CD4-positive, CD25-positive, alpha-beta regulatory T cell (primary cell): ENCODE measurements at regions not wholly inside any gene's neighbourhood (a gene's known extent, or its start where the extent isn't known, plus 50 kb on each side); places are given as distances from the start of the nearest gene placed in this dataset.
"Not testable (repeated sequence)": the region's sequence is repeated elsewhere in the genome, so short reads cannot be mapped to it uniquely, and the experiment has no call there.

Source experiments
- ATAC-seq, 2 donors: fragments of 150-1000 bp; cut with Tn5 transposase; one replicate each; pipeline ENCODE4 v1.10.0; 2021; ENCODE audit warnings: low read depth in 2 of 2, moderate number of reproducible peaks in 2 of 2, moderate library complexity in 1 of 2
- DNase-seq, 3 donors: peaks; one replicate each; pipeline versions ENCODE4 v3.0.0 to v3.0.0-alpha.2; 2012 to 2022; ENCODE audit warnings: mixed read lengths in 1 of 3
- H3K27ac ChIP-seq: one replicate; pipeline ENCODE4 v1.7.0; 2013; ENCODE audit warnings: mild to moderate bottlenecking, low read length; ENCODE audit not compliant: insufficient read depth, poor library complexity, severe bottlenecking
- H3K27me3 ChIP-seq: one replicate; pipeline ENCODE4 v1.7.0; 2013; ENCODE audit warnings: low read length; ENCODE audit not compliant: control insufficient read depth, insufficient read depth
- H3K36me3 ChIP-seq: one replicate; pipeline ENCODE4 v1.7.0; 2013; ENCODE audit warnings: mild to moderate bottlenecking, low read length, moderate library complexity; ENCODE audit not compliant: control insufficient read depth, insufficient read depth
- H3K4me1 ChIP-seq: 2 replicates; pipeline ENCODE4 v1.7.0; 2013; ENCODE audit warnings: mild to moderate bottlenecking, low read length; ENCODE audit not compliant: insufficient read depth, control insufficient read depth, poor library complexity, severe bottlenecking
- H3K4me3 ChIP-seq: one replicate; pipeline ENCODE4 v1.7.0; 2013; ENCODE audit warnings: low read depth, mild to moderate bottlenecking, low read length, moderate library complexity
- H3K9me3 ChIP-seq, 2 experiments: 1 replicate in 1 of 2; 2 replicates in 1 of 2; pipeline ENCODE4 v1.7.0; 2013; ENCODE audit warnings: low read length in 2 of 2, mild to moderate bottlenecking in 1 of 2, moderate library complexity in 1 of 2; ENCODE audit not compliant: control insufficient read depth in 2 of 2
- H3K27ac Mint-ChIP-seq, 3 donors: one replicate each; pipeline ENCODE4 v1.8.0; 2020 to 2022; ENCODE audit warnings: mild to moderate bottlenecking in 3 of 3, mixed read lengths in 3 of 3, moderate library complexity in 2 of 3
- H3K27me3 Mint-ChIP-seq: one replicate; pipeline ENCODE4 v1.8.0; 2022; ENCODE audit warnings: mild to moderate bottlenecking, mixed read lengths
- H3K36me3 Mint-ChIP-seq: one replicate; pipeline ENCODE4 v1.8.0; 2020; ENCODE audit warnings: mixed read lengths
- H3K4me1 Mint-ChIP-seq, 4 donors: one replicate each; pipeline ENCODE4 v1.8.0; 2020 to 2022; ENCODE audit warnings: mixed read lengths in 4 of 4, mild to moderate bottlenecking in 1 of 4
- H3K4me3 Mint-ChIP-seq, 4 donors: one replicate each; pipeline ENCODE4 v1.8.0; 2020 to 2022; ENCODE audit warnings: mild to moderate bottlenecking in 4 of 4, mixed read lengths in 4 of 4, moderate library complexity in 3 of 4
- H3K9me3 Mint-ChIP-seq, 7 donors: one replicate each; pipeline ENCODE4 v1.8.0; 2020 to 2022; ENCODE audit warnings: mixed read lengths in 7 of 7, mild to moderate bottlenecking in 3 of 7, moderate library complexity in 2 of 7

DNA sequence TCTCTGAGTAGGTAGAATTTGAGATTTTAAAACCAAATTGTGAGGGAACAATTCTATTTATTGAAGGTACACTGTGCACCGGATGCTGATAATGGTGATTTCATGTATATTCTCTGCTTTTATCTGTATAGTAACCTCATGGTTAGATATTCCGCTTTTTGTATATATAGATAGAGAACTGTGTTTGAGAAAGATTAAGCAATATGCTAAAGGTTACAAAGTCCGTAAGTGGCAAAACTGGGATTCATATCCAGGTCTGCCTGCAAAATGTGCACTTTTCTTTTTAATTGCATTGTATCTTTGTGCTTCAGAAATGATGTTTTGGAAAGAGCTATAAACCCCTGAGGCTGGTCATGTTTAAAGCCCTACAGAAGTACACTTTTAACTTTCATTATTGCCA lies 635.4 kb upstream of the NECTIN3 start:
- DNase-seq = no peak
- Mint-ChIP-seq H3K4me3 (no peak overlapping the region), H3K27ac (no peak overlapping the region), H3K27me3 (peaks cover 2% of the 10 kb centered on the region), H3K9me3 (peaks cover 0 to 2% (median 0%) of the 10 kb centered on the region in 7 donors), H3K36me3 (no peaks in the 10 kb centered on the region), H3K4me1 (no peaks in the 10 kb centered on the region)
- ATAC-seq = no peak
- Histone ChIP-seq H3K9me3 (no peaks in the 10 kb centered on the region), H3K4me1 (no peaks in the 10 kb centered on the region), H3K4me3 (no peak overlapping the region), H3K36me3 (no peaks in the 10 kb centered on the region), H3K27me3 (no peaks in the 10 kb centered on the region), H3K27ac (no peak overlapping the region)

DNA sequence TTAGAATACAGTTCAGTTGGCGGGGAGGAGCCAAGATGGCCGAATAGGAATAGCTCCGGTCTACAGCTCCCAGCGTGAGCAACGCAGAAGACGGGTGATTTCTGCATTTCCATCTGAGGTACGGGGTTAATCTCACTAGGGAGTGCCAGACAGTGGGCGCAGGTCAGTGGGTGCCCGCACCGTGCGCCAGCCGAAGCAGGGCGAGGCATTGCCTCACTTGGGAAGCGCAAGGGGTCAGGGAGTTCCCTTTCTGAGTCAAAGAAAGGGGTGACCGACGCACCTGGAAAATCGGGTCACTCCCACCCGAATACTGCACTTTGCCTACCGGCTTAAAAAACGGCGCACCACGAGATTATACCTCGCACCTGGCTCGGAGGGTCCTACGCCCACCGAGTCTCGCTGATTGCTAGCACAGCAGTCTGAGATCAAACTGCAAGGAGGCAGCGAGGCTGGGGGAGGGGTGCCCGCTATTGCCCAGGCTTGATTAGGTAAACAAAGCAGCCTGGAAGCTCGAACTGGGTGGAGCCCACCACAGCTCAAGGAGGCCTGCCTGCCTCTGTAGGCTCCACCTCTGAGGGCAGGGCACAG lies 631.5 kb upstream of the NECTIN3 start:
- not testable (repeated sequence) for H3K4me1 ChIP-seq, ATAC-seq, H3K27me3 Mint-ChIP-seq, H3K9me3 ChIP-seq, H3K4me3 Mint-ChIP-seq, H3K27ac ChIP-seq, H3K36me3 Mint-ChIP-seq, H3K27me3 ChIP-seq, H3K27ac Mint-ChIP-seq, H3K36me3 ChIP-seq, H3K4me1 Mint-ChIP-seq, H3K4me3 ChIP-seq, DNase-seq, H3K9me3 Mint-ChIP-seq

DNA sequence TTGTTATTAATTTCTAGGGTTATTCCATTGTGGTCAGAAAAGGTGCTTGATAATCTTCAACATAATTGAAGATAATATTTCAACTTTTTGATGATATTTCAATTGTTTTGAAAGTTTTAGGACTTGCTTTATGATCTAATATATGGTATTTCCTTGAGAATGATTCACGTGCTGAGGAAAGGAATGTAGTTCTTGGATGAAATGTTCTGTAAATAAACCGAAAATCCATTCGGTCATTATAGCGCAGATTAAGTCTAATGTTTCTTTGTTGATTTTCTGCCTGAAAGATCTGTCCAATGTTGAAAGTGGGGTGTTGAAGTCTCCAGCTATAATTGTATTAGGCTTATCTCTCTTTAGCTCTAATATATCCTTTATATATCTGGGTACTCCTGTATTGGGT lies 617.5 kb upstream of the NECTIN3 start:
- DNase-seq (no peak), ATAC-seq (no peak)
- Histone ChIP-seq H3K4me3 (no peak overlapping the region), H3K27ac (no peak overlapping the region), H3K9me3 (no peaks in the 10 kb centered on the region), H3K4me1 (no peaks in the 10 kb centered on the region), H3K27me3 (no peaks in the 10 kb centered on the region), H3K36me3 (no peaks in the 10 kb centered on the region)
- no peak overlapping the region for H3K27ac Mint-ChIP-seq
- no peaks in the 10 kb centered on the region for H3K4me1 Mint-ChIP-seq
- H3K36me3 Mint-ChIP-seq = no peaks in the 10 kb centered on the region
- H3K27me3 Mint-ChIP-seq = no peaks in the 10 kb centered on the region
- H3K4me3 Mint-ChIP-seq = no peak overlapping the region
- peaks cover 0 to 9% (median 0%) of the 10 kb centered on the region in 7 donors for H3K9me3 Mint-ChIP-seq

DNA sequence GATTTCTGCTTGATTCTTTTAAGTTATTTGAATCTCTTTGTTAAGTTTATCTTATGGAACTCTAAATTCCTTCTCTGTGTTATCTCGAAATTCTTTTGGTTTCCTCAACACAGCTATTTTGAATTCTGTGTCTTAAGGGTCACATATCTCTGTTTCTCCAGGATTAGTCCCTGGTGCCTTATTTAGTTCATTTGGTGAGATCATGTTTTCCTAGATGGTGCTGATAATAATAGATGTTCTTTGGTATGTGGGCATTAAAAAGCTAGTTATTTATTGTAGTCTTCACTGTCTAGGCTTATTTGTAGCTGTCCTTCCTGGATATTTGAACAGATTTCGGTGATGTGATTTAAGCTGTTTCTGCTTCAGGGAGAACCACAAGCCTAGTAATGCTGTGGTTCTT lies 615.6 kb upstream of the NECTIN3 start:
- H3K36me3 Mint-ChIP-seq = no peaks in the 10 kb centered on the region
- Histone ChIP-seq H3K36me3 (no peaks in the 10 kb centered on the region), H3K4me1 (no peaks in the 10 kb centered on the region), H3K27ac (no peak overlapping the region), H3K4me3 (no peak overlapping the region), H3K9me3 (no peaks in the 10 kb centered on the region), H3K27me3 (no peaks in the 10 kb centered on the region)
- no peaks in the 10 kb centered on the region for H3K27me3 Mint-ChIP-seq
- no peak overlapping the region for H3K4me3 Mint-ChIP-seq
- peaks cover 0 to 9% (median 0%) of the 10 kb centered on the region in 7 donors for H3K9me3 Mint-ChIP-seq
- no peak for ATAC-seq
- no peak for DNase-seq
- no peaks in the 10 kb centered on the region for H3K4me1 Mint-ChIP-seq
- no peak overlapping the region for H3K27ac Mint-ChIP-seq

DNA sequence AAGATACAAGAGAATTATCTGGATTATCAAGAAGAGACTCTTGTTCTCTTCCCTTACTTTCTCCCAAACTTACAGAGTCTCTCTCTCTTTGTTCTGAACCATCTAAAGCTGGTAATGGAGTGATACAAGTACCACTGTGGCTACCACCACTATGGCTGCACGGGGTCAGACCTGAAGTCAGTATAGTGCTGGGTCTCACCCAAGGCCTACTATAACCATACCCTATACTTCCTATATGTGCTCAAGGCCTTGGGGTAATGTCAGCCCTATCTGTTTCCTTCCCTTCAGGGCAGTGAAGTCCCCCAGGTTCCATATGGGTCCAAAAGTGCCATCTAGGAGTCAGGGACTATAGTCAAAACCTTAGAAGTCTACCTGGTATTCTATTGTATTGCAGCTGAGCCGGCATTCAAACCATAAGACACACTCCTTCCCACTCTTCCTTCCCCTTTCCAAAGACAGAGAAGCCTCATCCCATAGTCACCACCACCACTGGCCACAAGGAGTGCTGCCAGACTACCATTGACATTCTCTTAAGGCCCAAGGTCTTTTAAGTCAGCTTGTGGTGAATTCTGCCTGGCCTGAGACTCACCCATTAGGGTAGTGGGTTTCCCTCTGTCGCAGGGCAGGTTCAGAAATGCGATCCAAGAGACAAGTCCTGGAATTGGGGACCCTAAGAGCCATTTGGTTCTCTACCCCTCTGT lies 615.0 kb upstream of the NECTIN3 start:
- Mint-ChIP-seq H3K9me3 (peaks cover 0 to 9% (median under 1%) of the 10 kb centered on the region in 7 donors), H3K27me3 (no peaks in the 10 kb centered on the region), H3K27ac (no peak overlapping the region), H3K36me3 (no peaks in the 10 kb centered on the region), H3K4me3 (no peak overlapping the region), H3K4me1 (no peaks in the 10 kb centered on the region)
- H3K4me3 ChIP-seq = no peak overlapping the region
- ATAC-seq = no peak
- no peaks in the 10 kb centered on the region for H3K27me3 ChIP-seq
- H3K4me1 ChIP-seq = no peaks in the 10 kb centered on the region
- no peaks in the 10 kb centered on the region for H3K36me3 ChIP-seq
- no peak overlapping the region for H3K27ac ChIP-seq
- no peak for DNase-seq
- no peaks in the 10 kb centered on the region for H3K9me3 ChIP-seq

DNA sequence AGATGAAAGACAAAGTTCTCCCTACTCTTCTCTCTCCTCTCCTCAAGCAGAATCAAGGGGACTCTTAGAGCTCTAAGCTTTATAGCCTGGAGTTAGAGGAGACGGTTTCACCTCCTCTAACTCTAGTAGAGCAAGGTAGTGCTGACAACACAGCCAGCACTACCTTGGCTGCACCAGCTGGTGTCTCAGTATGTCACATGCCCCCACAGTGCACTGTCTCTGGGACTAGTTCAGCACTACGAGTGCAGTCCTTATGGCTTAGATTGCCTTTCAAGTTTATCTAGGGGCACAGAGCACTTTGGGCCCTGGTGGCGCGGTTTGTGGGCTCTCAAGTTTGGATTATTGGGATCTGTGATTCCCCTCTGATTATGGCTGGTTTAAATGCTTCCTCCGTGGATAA lies 614.1 kb upstream of the NECTIN3 start:
- no peak for ATAC-seq
- H3K9me3 ChIP-seq = no peaks in the 10 kb centered on the region
- H3K27me3 Mint-ChIP-seq = no peaks in the 10 kb centered on the region
- peaks cover 0 to 9% (median 2%) of the 10 kb centered on the region in 7 donors for H3K9me3 Mint-ChIP-seq
- DNase-seq = no peak
- no peaks in the 10 kb centered on the region for H3K4me1 Mint-ChIP-seq
- no peak overlapping the region for H3K27ac Mint-ChIP-seq
- no peak overlapping the region for H3K4me3 Mint-ChIP-seq
- no peak overlapping the region for H3K27ac ChIP-seq
- H3K27me3 ChIP-seq = no peaks in the 10 kb centered on the region
- H3K36me3 Mint-ChIP-seq = no peaks in the 10 kb centered on the region
- no peaks in the 10 kb centered on the region for H3K36me3 ChIP-seq
- no peak overlapping the region for H3K4me3 ChIP-seq
- no peaks in the 10 kb centered on the region for H3K4me1 ChIP-seq

DNA sequence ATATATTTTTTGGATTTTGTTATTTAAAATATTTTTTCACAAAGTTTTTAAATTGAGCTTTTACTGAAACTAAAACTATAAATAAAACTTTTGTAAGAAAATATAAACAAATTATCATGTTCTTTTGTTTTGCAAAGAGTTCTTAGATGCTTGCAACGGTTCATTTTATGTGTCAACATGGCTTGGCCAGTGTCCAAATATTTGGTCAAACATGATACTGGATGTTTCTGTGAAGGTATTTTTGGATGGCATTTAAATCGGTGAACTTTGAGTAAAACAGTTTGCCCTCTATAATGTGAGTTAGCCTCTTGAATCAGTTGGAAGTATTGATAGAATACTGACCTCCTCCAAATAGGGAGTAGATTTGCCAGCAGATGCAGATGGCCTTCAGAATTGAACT lies 612.6 kb upstream of the NECTIN3 start:
- H3K36me3 Mint-ChIP-seq = no peaks in the 10 kb centered on the region
- H3K27me3 Mint-ChIP-seq = no peaks in the 10 kb centered on the region
- DNase-seq = no peak

DNA sequence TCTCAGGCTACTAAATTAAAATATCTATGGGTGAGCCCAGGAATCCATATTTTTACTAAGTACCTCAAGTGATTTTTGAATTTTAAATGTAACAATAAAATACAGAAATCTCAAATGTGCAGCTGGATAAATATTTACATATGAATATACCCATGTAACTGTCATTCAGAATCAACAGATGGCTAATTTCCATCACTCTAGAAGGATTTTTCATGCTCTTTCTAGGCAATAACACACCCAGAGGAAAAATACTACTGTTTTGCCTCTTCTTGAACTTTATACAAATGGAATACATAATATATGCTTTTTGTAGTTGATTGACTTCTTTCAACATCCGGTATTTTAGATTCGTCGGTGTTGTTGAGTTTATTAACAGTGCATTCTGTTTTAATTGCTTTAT lies 601.3 kb upstream of the NECTIN3 start:
- ATAC-seq = no peak
- Histone ChIP-seq H3K9me3 (no peaks in the 10 kb centered on the region), H3K27me3 (peaks cover 3% of the 10 kb centered on the region), H3K36me3 (no peaks in the 10 kb centered on the region), H3K27ac (no peak overlapping the region), H3K4me1 (no peaks in the 10 kb centered on the region), H3K4me3 (no peak overlapping the region)
- Mint-ChIP-seq H3K36me3 (no peaks in the 10 kb centered on the region), H3K27ac (no peak overlapping the region), H3K4me1 (no peaks in the 10 kb centered on the region), H3K27me3 (no peaks in the 10 kb centered on the region), H3K4me3 (no peak overlapping the region), H3K9me3 (peaks cover 0 to 2% (median 0%) of the 10 kb centered on the region in 7 donors)
- no peak for DNase-seq

More for the DNA sequence above, 612.6 kb upstream of the NECTIN3 start:
- H3K36me3 ChIP-seq = no peaks in the 10 kb centered on the region
- no peak overlapping the region for H3K4me3 ChIP-seq
- no peaks in the 10 kb centered on the region for H3K4me1 ChIP-seq
- no peak for ATAC-seq
- H3K9me3 ChIP-seq = no peaks in the 10 kb centered on the region
- peaks cover 0 to 9% (median 0%) of the 10 kb centered on the region in 7 donors for H3K9me3 Mint-ChIP-seq
- H3K27ac ChIP-seq = no peak overlapping the region
- H3K27me3 ChIP-seq = no peaks in the 10 kb centered on the region
- H3K27ac Mint-ChIP-seq = no peak overlapping the region
- no peaks in the 10 kb centered on the region for H3K4me1 Mint-ChIP-seq
- H3K4me3 Mint-ChIP-seq = no peak overlapping the region
